HL-60 (cell line): ENCODE measurements at regions not wholly inside any gene's neighbourhood (a gene's known extent, or its start where the extent isn't known, plus 50 kb on each side); places are given as distances from the start of the nearest gene placed in this dataset.
"Not testable (repeated sequence)": the region's sequence is repeated elsewhere in the genome, so short reads cannot be mapped to it uniquely, and the experiment has no call there.

Experiments
- DNase-seq, 2 experiments: peaks; one replicate each; pipeline ENCODE4 v3.0.0-alpha.2; 2010 to 2020; ENCODE audit warnings: low read depth in 1 of 2, low spot score in 1 of 2
- H3K27ac ChIP-seq: fragments of 250-450 bp; sonication (Bioruptor Pico); replicated peaks from 2 replicates; pipeline ENCODE4 v1.5.1; 2020; ENCODE audit warnings: mild to moderate bottlenecking, moderate library complexity
- H3K27me3 ChIP-seq: fragments of 250-450 bp; sonication (Bioruptor Pico); 2 replicates; pipeline ENCODE4 v1.5.1; 2021; ENCODE audit warnings: mild to moderate bottlenecking, moderate library complexity; ENCODE audit not compliant: insufficient read depth, poor library complexity, severe bottlenecking
- H3K4me3 ChIP-seq: replicated peaks from 2 replicates; pipeline ENCODE4 v1.5.1; 2011; ENCODE audit warnings: mild to moderate bottlenecking, control low read depth, low read length; ENCODE audit not compliant: insufficient read depth
- CTCF ChIP-seq: IDR thresholded peaks from one replicate; pipeline ENCODE4 v1.5.1; 2011; ENCODE audit warnings: low read length, control low read depth, inconsistent platforms; ENCODE audit not compliant: insufficient read depth
- GABPA ChIP-seq: IDR thresholded peaks from 2 replicates; pipeline ENCODE4 v1.6.1; 2012; ENCODE audit warnings: low read depth
- POLR2AphosphoS5 ChIP-seq: IDR thresholded peaks from 2 replicates; pipeline ENCODE4 v1.6.1; 2012; ENCODE audit warnings: low read depth
- REST ChIP-seq: IDR thresholded peaks from 2 replicates; pipeline ENCODE4 v1.6.1; 2012; ENCODE audit warnings: low read depth; ENCODE audit not compliant: insufficient replicate concordance
- SPI1 ChIP-seq: IDR thresholded peaks from 2 replicates; pipeline ENCODE4 v1.6.1; 2012; ENCODE audit warnings: low read depth, mild to moderate bottlenecking, borderline replicate concordance

DNA sequence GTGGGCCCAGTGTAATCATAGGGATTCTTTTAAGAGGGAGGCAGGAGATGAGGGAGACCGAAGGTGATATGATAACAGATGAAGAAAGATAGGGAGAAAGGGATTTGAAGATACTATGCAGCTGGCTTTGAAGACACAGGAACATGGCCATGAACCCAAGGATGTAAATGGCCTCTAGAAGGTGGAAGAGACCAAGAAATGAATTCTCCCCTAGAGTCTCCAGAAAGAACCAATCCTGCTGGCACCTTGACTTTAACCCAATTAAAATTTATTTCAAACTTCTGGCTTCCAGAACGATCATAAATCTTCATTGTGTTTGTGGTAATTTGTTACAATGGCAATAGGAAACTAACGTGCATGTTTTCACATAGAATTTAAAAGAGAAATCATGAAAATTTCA is 95.0 kb upstream of the GORAB start:
- Histone ChIP-seq H3K27ac (no peak overlapping the region), H3K4me3 (no peak overlapping the region), H3K27me3 (no peaks in the 10 kb centered on the region)
- TF ChIP-seq POLR2AphosphoS5: no peak
- no peak for TF ChIP-seq GABPA
- no peak for TF ChIP-seq SPI1
- TF ChIP-seq REST: no peak
- no peak for TF ChIP-seq CTCF
- DNase-seq: no peak

DNA sequence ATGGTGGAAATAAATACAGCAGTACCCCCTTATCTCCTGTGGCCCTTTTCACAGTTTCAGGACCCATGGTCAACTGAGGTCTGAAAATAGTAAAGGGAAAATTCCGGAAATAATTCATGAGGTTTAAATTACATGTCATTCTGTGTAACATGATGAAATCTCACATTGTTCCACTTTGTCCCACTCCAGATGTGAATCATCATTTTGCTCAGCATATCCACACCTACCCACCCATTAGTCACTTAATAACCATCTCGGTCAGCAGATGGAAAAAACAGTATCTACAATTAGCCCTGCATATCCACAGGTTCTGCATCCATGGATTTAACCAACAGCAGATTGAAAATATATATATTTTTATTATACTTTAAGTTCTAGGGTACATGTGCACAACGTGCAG is 86.9 kb upstream of the GORAB start:
- no peaks in the 10 kb centered on the region for H3K27me3 ChIP-seq

DNA sequence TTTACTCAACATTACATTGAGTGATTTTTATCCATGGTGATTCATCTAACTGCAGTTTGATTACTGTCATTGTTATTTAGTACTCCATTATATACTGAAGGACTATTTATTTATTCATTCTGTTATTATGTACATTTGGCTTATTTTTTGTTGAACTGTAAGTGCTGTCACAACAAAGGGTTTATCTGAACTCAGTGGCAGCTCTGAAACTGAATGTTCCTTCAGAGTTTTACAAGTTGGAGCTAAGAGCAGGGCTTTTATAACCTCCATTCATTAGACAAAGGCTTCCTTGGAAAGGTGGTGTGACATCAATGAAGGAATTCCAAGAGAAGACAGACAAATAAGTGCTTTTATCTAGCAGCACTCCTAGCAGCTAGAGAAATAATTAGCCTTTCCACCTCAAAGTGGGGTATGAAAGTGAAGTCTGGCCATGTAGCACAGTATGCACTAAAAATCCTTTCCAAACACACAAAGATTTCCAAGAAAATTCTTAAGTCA is 83.3 kb upstream of the GORAB start:
- Histone ChIP-seq H3K27ac (no peak overlapping the region), H3K27me3 (no peaks in the 10 kb centered on the region), H3K4me3 (no peak overlapping the region)
- TF ChIP-seq REST (no peak), POLR2AphosphoS5 (no peak), GABPA (no peak), SPI1 (no peak), CTCF (no peak)
- no peak for DNase-seq

More for the DNA sequence above, 86.9 kb upstream of the GORAB start:
- no peak overlapping the region for H3K27ac ChIP-seq
- no peak for DNase-seq
- TF ChIP-seq GABPA (no peak), REST (no peak), SPI1 (no peak), POLR2AphosphoS5 (no peak), CTCF (no peak)
- no peak overlapping the region for H3K4me3 ChIP-seq

DNA sequence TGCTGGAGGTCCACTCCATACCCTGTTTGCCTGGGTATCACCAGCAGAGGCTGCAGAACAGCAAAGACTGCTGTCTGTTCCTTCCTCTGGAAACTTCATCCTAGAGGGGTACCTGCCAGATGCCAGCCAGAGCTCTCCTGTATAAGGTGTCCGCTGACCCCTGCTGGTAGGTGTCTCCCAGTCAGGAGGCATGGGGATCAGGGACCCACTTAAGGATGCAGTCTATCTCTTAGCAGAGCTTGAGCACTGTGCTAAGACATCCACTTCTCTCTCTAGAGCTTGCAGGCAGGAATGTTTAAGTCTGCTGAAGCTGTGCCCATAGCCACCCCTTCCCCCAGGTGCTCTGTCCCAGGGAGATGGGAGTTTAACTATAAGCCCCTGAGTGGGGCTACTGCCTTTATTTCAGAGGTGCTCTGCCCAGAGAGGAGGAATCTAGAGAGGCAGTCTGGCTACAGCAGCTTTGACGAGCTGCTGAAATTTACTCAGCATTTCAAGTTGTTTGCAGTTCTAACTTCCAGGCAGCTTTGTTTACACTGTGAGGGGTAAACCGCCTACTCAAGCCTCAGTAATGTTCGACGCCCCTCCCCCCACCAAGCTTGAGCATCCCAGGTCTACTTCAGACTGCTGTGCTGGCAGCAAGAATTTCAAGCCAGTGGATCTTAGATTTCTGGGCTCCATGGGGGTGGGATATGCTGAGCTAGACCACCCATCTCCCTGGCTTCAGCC is 74.5 kb upstream of the GORAB start:
- not testable (repeated sequence) for H3K4me3 ChIP-seq, H3K27me3 ChIP-seq, H3K27ac ChIP-seq
- peak in 1 of 2 experiments; percentile 2 for DNase-seq
